ENCODE measurements at regions not wholly inside any gene's neighbourhood (a gene's known extent, or its start where the extent isn't known, plus 50 kb on each side); places are given as distances from the start of the nearest gene placed in this dataset.

- intact Hi-C loops (cut with micrococcal nuclease) = no loop called here
Measured at GRCh38 chr2:220318037-220318436, 690.6 kb downstream of the SLC4A3 start.

GRCh38 chr2:220318508-220318907, 691.1 kb downstream of the SLC4A3 start:
- no peak overlapping the region for H3K27ac Mint-ChIP-seq
- H3K4me3 Mint-ChIP-seq = no peak overlapping the region
- intact Hi-C loops (cut with micrococcal nuclease) = no loop called here
- CTCF ChIA-PET = no interaction called here
- peaks cover 1% of the 10 kb centered on the region for H3K9me3 Mint-ChIP-seq
- DNase-seq = no peak
- H3K27me3 Mint-ChIP-seq (ENCODE audit: low read depth) = no peaks in the 10 kb centered on the region
- H3K4me1 Mint-ChIP-seq (ENCODE audit: low read depth) = no peaks in the 10 kb centered on the region
- no peaks in the 10 kb centered on the region for H3K36me3 Mint-ChIP-seq (ENCODE audit: low read depth)

More at GRCh38 chr2:220318037-220318436, 690.6 kb downstream of the SLC4A3 start:
- H3K4me3 Mint-ChIP-seq = no peak overlapping the region
- CTCF ChIA-PET = no interaction called here
- peaks cover 1% of the 10 kb centered on the region for H3K9me3 Mint-ChIP-seq
- H3K36me3 Mint-ChIP-seq (ENCODE audit: low read depth) = no peaks in the 10 kb centered on the region
- no peaks in the 10 kb centered on the region for H3K27me3 Mint-ChIP-seq (ENCODE audit: low read depth)
- H3K4me1 Mint-ChIP-seq (ENCODE audit: low read depth) = no peaks in the 10 kb centered on the region
- H3K27ac Mint-ChIP-seq = no peak overlapping the region
- no peak for DNase-seq

GRCh38 chr2:220320326-220320725, 692.9 kb downstream of the SLC4A3 start:
- no peak for DNase-seq
- Mint-ChIP-seq H3K36me3 (ENCODE audit: low read depth) (no peaks in the 10 kb centered on the region), H3K9me3 (no peaks in the 10 kb centered on the region), H3K27ac (no peak overlapping the region), H3K4me1 (ENCODE audit: low read depth) (no peaks in the 10 kb centered on the region), H3K27me3 (ENCODE audit: low read depth) (no peaks in the 10 kb centered on the region), H3K4me3 (no peak overlapping the region)
- CTCF ChIA-PET = interaction anchor here (1.0 kb wide), 1 partner anchor 30 kb away, joined by 3 read pairs; no protein-coding TSS in a partner anchor
- intact Hi-C loops (cut with micrococcal nuclease) = no loop called here

GRCh38 chr2:220332886-220333285, 705.5 kb downstream of the SLC4A3 start:
- CTCF ChIA-PET = no interaction called here
- H3K27me3 Mint-ChIP-seq (ENCODE audit: low read depth) = no peaks in the 10 kb centered on the region
- H3K27ac Mint-ChIP-seq = no peak overlapping the region
- intact Hi-C loops (cut with micrococcal nuclease) = no loop called here
- H3K4me1 Mint-ChIP-seq (ENCODE audit: low read depth) = no peaks in the 10 kb centered on the region
- H3K36me3 Mint-ChIP-seq (ENCODE audit: low read depth) = no peaks in the 10 kb centered on the region
- no peak overlapping the region for H3K4me3 Mint-ChIP-seq
- peaks cover 14% of the 10 kb centered on the region for H3K9me3 Mint-ChIP-seq
- DNase-seq = no peak

GRCh38 chr2:220334210-220334609, 706.8 kb downstream of the SLC4A3 start:
- H3K4me1 Mint-ChIP-seq (ENCODE audit: low read depth) = no peaks in the 10 kb centered on the region
- CTCF ChIA-PET = no interaction called here
- intact Hi-C loops (cut with micrococcal nuclease) = no loop called here
- H3K36me3 Mint-ChIP-seq (ENCODE audit: low read depth) = no peaks in the 10 kb centered on the region
- H3K4me3 Mint-ChIP-seq = no peak overlapping the region
- DNase-seq = no peak
- H3K9me3 Mint-ChIP-seq = peaks cover 11% of the 10 kb centered on the region
- H3K27ac Mint-ChIP-seq = no peak overlapping the region
- no peaks in the 10 kb centered on the region for H3K27me3 Mint-ChIP-seq (ENCODE audit: low read depth)

- no peak for DNase-seq
- Mint-ChIP-seq H3K27ac (no peak overlapping the region), H3K9me3 (peaks cover 8% of the 10 kb centered on the region), H3K4me3 (no peak overlapping the region), H3K27me3 (ENCODE audit: low read depth) (no peaks in the 10 kb centered on the region), H3K4me1 (ENCODE audit: low read depth) (no peaks in the 10 kb centered on the region), H3K36me3 (ENCODE audit: low read depth) (no peaks in the 10 kb centered on the region)
- intact Hi-C loops (cut with micrococcal nuclease) = no loop called here
- CTCF ChIA-PET = no interaction called here
Measured at GRCh38 chr2:220334871-220335590, 707.6 kb downstream of the SLC4A3 start.

- Mint-ChIP-seq H3K9me3 (peaks cover 6% of the 10 kb centered on the region), H3K4me1 (ENCODE audit: low read depth) (no peaks in the 10 kb centered on the region), H3K4me3 (no peak overlapping the region), H3K27ac (no peak overlapping the region), H3K27me3 (ENCODE audit: low read depth) (no peaks in the 10 kb centered on the region), H3K36me3 (ENCODE audit: low read depth) (no peaks in the 10 kb centered on the region)
- DNase-seq = no peak
- CTCF ChIA-PET = no interaction called here
- intact Hi-C loops (cut with micrococcal nuclease) = no loop called here
Measured at GRCh38 chr2:220335591-220335915, 708.1 kb downstream of the SLC4A3 start.

- H3K4me1 Mint-ChIP-seq (ENCODE audit: low read depth) = no peaks in the 10 kb centered on the region
- no peaks in the 10 kb centered on the region for H3K27me3 Mint-ChIP-seq (ENCODE audit: low read depth)
- CTCF ChIA-PET = no interaction called here
- intact Hi-C loops (cut with micrococcal nuclease) = no loop called here
- no peak overlapping the region for H3K27ac Mint-ChIP-seq
- H3K36me3 Mint-ChIP-seq (ENCODE audit: low read depth) = no peaks in the 10 kb centered on the region
- DNase-seq = no peak
- no peak overlapping the region for H3K4me3 Mint-ChIP-seq
- H3K9me3 Mint-ChIP-seq = peaks cover 2% of the 10 kb centered on the region
Measured at GRCh38 chr2:220336771-220337170, 709.3 kb downstream of the SLC4A3 start.

- intact Hi-C loops (cut with micrococcal nuclease) = no loop called here
- CTCF ChIA-PET = no interaction called here
- no peak for DNase-seq
- no peaks in the 10 kb centered on the region for H3K36me3 Mint-ChIP-seq (ENCODE audit: low read depth)
- peaks cover 2% of the 10 kb centered on the region for H3K9me3 Mint-ChIP-seq
- H3K4me3 Mint-ChIP-seq = no peak overlapping the region
- no peaks in the 10 kb centered on the region for H3K4me1 Mint-ChIP-seq (ENCODE audit: low read depth)
- no peak overlapping the region for H3K27ac Mint-ChIP-seq
- no peaks in the 10 kb centered on the region for H3K27me3 Mint-ChIP-seq (ENCODE audit: low read depth)
Measured at GRCh38 chr2:220337611-220338440, 710.4 kb downstream of the SLC4A3 start.

GRCh38 chr2:220341014-220341413, 713.6 kb downstream of the SLC4A3 start:
- no peaks in the 10 kb centered on the region for H3K27me3 Mint-ChIP-seq (ENCODE audit: low read depth)
- DNase-seq = no peak
- intact Hi-C loops (cut with micrococcal nuclease) = no loop called here

GRCh38 chr2:220346919-220347318, 719.5 kb downstream of the SLC4A3 start:
- H3K4me1 Mint-ChIP-seq (ENCODE audit: low read depth) = no peaks in the 10 kb centered on the region
- intact Hi-C loops (cut with micrococcal nuclease) = no loop called here
- peaks cover 2% of the 10 kb centered on the region for H3K9me3 Mint-ChIP-seq
- H3K27ac Mint-ChIP-seq = no peak overlapping the region
- no peaks in the 10 kb centered on the region for H3K27me3 Mint-ChIP-seq (ENCODE audit: low read depth)
- CTCF ChIA-PET = no interaction called here
- no peaks in the 10 kb centered on the region for H3K36me3 Mint-ChIP-seq (ENCODE audit: low read depth)
- no peak for DNase-seq
- H3K4me3 Mint-ChIP-seq = no peak overlapping the region

More at GRCh38 chr2:220341014-220341413, 713.6 kb downstream of the SLC4A3 start:
- CTCF ChIA-PET = no interaction called here
- Mint-ChIP-seq H3K4me3 (no peak overlapping the region), H3K27ac (no peak overlapping the region), H3K36me3 (ENCODE audit: low read depth) (no peaks in the 10 kb centered on the region), H3K9me3 (no peaks in the 10 kb centered on the region), H3K4me1 (ENCODE audit: low read depth) (no peaks in the 10 kb centered on the region)

- Mint-ChIP-seq H3K4me1 (ENCODE audit: low read depth) (no peaks in the 10 kb centered on the region), H3K27me3 (ENCODE audit: low read depth) (no peaks in the 10 kb centered on the region), H3K4me3 (no peak overlapping the region), H3K36me3 (ENCODE audit: low read depth) (no peaks in the 10 kb centered on the region), H3K9me3 (peaks cover 2% of the 10 kb centered on the region), H3K27ac (no peak overlapping the region)
- intact Hi-C loops (cut with micrococcal nuclease) = no loop called here
- no peak for DNase-seq
- CTCF ChIA-PET = no interaction called here
Measured at GRCh38 chr2:220347626-220348025, 720.2 kb downstream of the SLC4A3 start.

- H3K27me3 Mint-ChIP-seq (ENCODE audit: low read depth) = no peaks in the 10 kb centered on the region
- no peak overlapping the region for H3K4me3 Mint-ChIP-seq
- no peak overlapping the region for H3K27ac Mint-ChIP-seq
- no peaks in the 10 kb centered on the region for H3K4me1 Mint-ChIP-seq (ENCODE audit: low read depth)
- CTCF ChIA-PET = no interaction called here
- no peak for DNase-seq
- H3K9me3 Mint-ChIP-seq = peaks cover 2% of the 10 kb centered on the region
- H3K36me3 Mint-ChIP-seq (ENCODE audit: low read depth) = no peaks in the 10 kb centered on the region
- intact Hi-C loops (cut with micrococcal nuclease) = no loop called here
Measured at GRCh38 chr2:220348206-220348605, 720.8 kb downstream of the SLC4A3 start.

All from activated naive CD4-positive, alpha-beta T cell treated with anti-CD3 and anti-CD28 coated beads for 36 hours (primary cell).